Panc1 (cell line): ENCODE measurements at regions not wholly inside any gene's neighbourhood (a gene's known extent, or its start where the extent isn't known, plus 50 kb on each side); places are given as distances from the start of the nearest gene placed in this dataset.

Experiments
- ATAC-seq: fragments of 200-7000 bp; cut with Tn5 transposase; 2 replicates; pipeline ENCODE4 v1.9.1; 2020; ENCODE audit warnings: mild to moderate bottlenecking, moderate library complexity
- BruUV-seq: library from RNA; stranded (reverse); fragments of 400-500 nt; replicated peaks from 2 replicates; lab custom pipeline; 2021; lab: Mats Ljungman, UMichigan
- CTCF ChIA-PET: fragments of 300-600 bp; sonication (Branson Sonifier 250); formaldehyde crosslinking; loops from one replicate; lab custom pipeline; 2022; ENCODE audit warnings: antibody characterized with exemption; lab: Charles Lee
- POLR2A ChIA-PET: fragments of 300-600 bp; sonication (Branson Sonifier 250); formaldehyde crosslinking; loops from one replicate; lab custom pipeline; 2022; ENCODE audit warnings: antibody characterized with exemption; lab: Charles Lee
- DNase-seq: peaks from one replicate; pipeline ENCODE4 v3.0.0-alpha.2; 2010; ENCODE audit warnings: low read depth, low spot score
- H3K27ac ChIP-seq: 2 replicates; pipeline ENCODE4 v1.5.1; 2011; ENCODE audit warnings: mild to moderate bottlenecking, low read length, inconsistent platforms
- H3K27me3 ChIP-seq: fragments of 200-500 bp; sonication (Bioruptor generic); 2 replicates; pipeline ENCODE4 v1.6.0; 2014; ENCODE audit warnings: low read length, inconsistent platforms; ENCODE audit not compliant: control insufficient read depth, insufficient read depth
- H3K36me3 ChIP-seq: fragments of 200-500 bp; sonication (Bioruptor generic); 2 replicates; pipeline ENCODE4 v1.5.1; 2014; ENCODE audit warnings: inconsistent platforms, mild to moderate bottlenecking, low read length, moderate library complexity; ENCODE audit not compliant: control insufficient read depth, insufficient read depth
- H3K4me1 ChIP-seq: 2 replicates; pipeline ENCODE4 v1.5.1; 2011; ENCODE audit warnings: inconsistent platforms, mild to moderate bottlenecking, low read length, moderate library complexity; ENCODE audit not compliant: control insufficient read depth, insufficient read depth
- H3K4me3 ChIP-seq, 2 experiments: 2 replicates each; pipeline ENCODE4 v1.5.1; 2011 to 2012; ENCODE audit warnings: low read depth in 2 of 2, low read length in 2 of 2, mild to moderate bottlenecking in 2 of 2, inconsistent platforms in 1 of 2, moderate library complexity in 1 of 2
- H3K9me3 ChIP-seq: fragments of 200-500 bp; sonication (Bioruptor generic); 2 replicates; pipeline ENCODE4 v1.5.1; 2014; ENCODE audit warnings: low read depth, mild to moderate bottlenecking, inconsistent platforms, low read length, moderate library complexity; ENCODE audit not compliant: control insufficient read depth, insufficient read depth
- CTCF ChIP-seq: fragments of 450-650 bp; IDR thresholded peaks from 2 replicates; pipeline ENCODE4 v1.5.1; 2017; ENCODE audit warnings: mild to moderate bottlenecking
- POLR2AphosphoS5 ChIP-seq: IDR thresholded peaks from 2 replicates; pipeline ENCODE4 v1.6.1; 2012; ENCODE audit warnings: mild to moderate bottlenecking, low read depth, low read length, moderate library complexity
- REST ChIP-seq, 2 experiments: IDR thresholded peaks; 2 replicates each; pipeline ENCODE4 v1.6.1; 2011 to 2012; ENCODE audit warnings: low read depth in 2 of 2, control low read depth in 1 of 2, low read length in 1 of 2, mild to moderate bottlenecking in 1 of 2, moderate library complexity in 1 of 2; ENCODE audit not compliant: insufficient read depth in 1 of 2
- SIN3A ChIP-seq: IDR thresholded peaks from 2 replicates; pipeline ENCODE4 v1.6.1; 2012; ENCODE audit warnings: low read depth, mild to moderate bottlenecking, low read length, moderate library complexity, borderline replicate concordance; ENCODE audit not compliant: insufficient read depth
- TCF7L2 ChIP-seq: IDR thresholded peaks from 2 replicates; pipeline ENCODE4 v1.6.1; 2011; ENCODE audit warnings: mild to moderate bottlenecking, low read depth, low read length, inconsistent platforms
- in situ Hi-C: cut with HindIII; loops from 2 replicates; pipeline ENCODE4 v1.10.0; 2016; ENCODE audit warnings: low sequenced_read_pairs, low pct_unique_long_range_greater_than_20kb
- intact Hi-C: fragments of 100-400 bp; cut with micrococcal nuclease; formaldehyde crosslinking; loops from one replicate; pipeline ENCODE4 v1.10.0; 2022; ENCODE audit not compliant: unreplicated experiment

- no peak overlapping the region for H3K4me3 ChIP-seq
- in situ Hi-C loops, result no loop called here
- no TSS peak for BruUV-seq
- POLR2A ChIA-PET, result no interaction called here
- H3K27ac ChIP-seq, result no peak overlapping the region
- H3K9me3 ChIP-seq, result 0 out of 2 replicates have a peak, but pooled peaks cover 4% of the 10 kb centered on the region
- ATAC-seq, result no peak
- DNase-seq, result no peak
- no peaks in the 10 kb centered on the region for H3K27me3 ChIP-seq
- H3K4me1 ChIP-seq, result no peaks in the 10 kb centered on the region
- H3K36me3 ChIP-seq, result no peaks in the 10 kb centered on the region
- intact Hi-C loops, result no loop called here
- CTCF ChIA-PET, result no interaction called here
- TF ChIP-seq SIN3A, result no peak
- no peak for TF ChIP-seq CTCF
- no peak for TF ChIP-seq REST (IDR thresholded peaks at IDR 0.05; ENCODE audit: insufficient read depth in 1 of 2, low read depth in 2 of 2, low read length in 1 of 2)
- TF ChIP-seq POLR2AphosphoS5, result no peak
- TF ChIP-seq TCF7L2, result no peak
These were observed 891.2 kb upstream of the POU3F3 start for GRCh38 chr2:103962670-103963069.

GRCh38 chr2:103963146-103963725 is 890.7 kb upstream of the POU3F3 start:
- Histone ChIP-seq H3K27ac (no peak overlapping the region), H3K4me3 (no peak overlapping the region), H3K27me3 (no peaks in the 10 kb centered on the region), H3K36me3 (no peaks in the 10 kb centered on the region), H3K9me3 (0 out of 2 replicates have a peak, but pooled peaks cover 4% of the 10 kb centered on the region), H3K4me1 (no peaks in the 10 kb centered on the region)
- CTCF ChIA-PET, result no interaction called here
- in situ Hi-C loops, result no loop called here
- TF ChIP-seq CTCF, result no peak
- TF ChIP-seq POLR2AphosphoS5, result no peak
- TF ChIP-seq SIN3A, result no peak
- no peak for TF ChIP-seq TCF7L2
- no peak for TF ChIP-seq REST (IDR thresholded peaks at IDR 0.05; ENCODE audit: insufficient read depth in 1 of 2, low read depth in 2 of 2, low read length in 1 of 2)
- intact Hi-C loops, result no loop called here
- no TSS peak for BruUV-seq
- no peak for ATAC-seq
- POLR2A ChIA-PET, result no interaction called here
- DNase-seq, result no peak
